NB4 (cell line): ENCODE measurements at regions not wholly inside any gene's neighbourhood (a gene's known extent, or its start where the extent isn't known, plus 50 kb on each side); places are given as distances from the start of the nearest gene placed in this dataset.

Source experiments
- DNase-seq: peaks from one replicate; pipeline ENCODE4 v3.0.0; 2010; ENCODE audit warnings: low read depth
- H3K4me3 ChIP-seq: one replicate; pipeline ENCODE4 v1.5.1; 2011; ENCODE audit warnings: mild to moderate bottlenecking, low read depth, low read length, moderate library complexity
- MYC ChIP-seq: IDR thresholded peaks from 2 replicates; pipeline ENCODE4 v1.6.1; 2011; ENCODE audit warnings: low read depth, low read length
- POLR2A ChIP-seq: IDR thresholded peaks from 2 replicates; pipeline ENCODE4 v1.6.1; 2011; ENCODE audit warnings: mild to moderate bottlenecking; ENCODE audit not compliant: insufficient read length; ENCODE audit errors: extremely low read depth
- TF ChIP-seq, protein P1 (sequence below): IDR thresholded peaks from 2 replicates; pipeline ENCODE4 v1.6.1; 2011; ENCODE audit warnings: low read depth, low read length
- TF ChIP-seq, protein P2 (sequence below): IDR thresholded peaks from one replicate; pipeline ENCODE4 v1.5.1; 2012; ENCODE audit warnings: low read depth, low read length

DNA sequence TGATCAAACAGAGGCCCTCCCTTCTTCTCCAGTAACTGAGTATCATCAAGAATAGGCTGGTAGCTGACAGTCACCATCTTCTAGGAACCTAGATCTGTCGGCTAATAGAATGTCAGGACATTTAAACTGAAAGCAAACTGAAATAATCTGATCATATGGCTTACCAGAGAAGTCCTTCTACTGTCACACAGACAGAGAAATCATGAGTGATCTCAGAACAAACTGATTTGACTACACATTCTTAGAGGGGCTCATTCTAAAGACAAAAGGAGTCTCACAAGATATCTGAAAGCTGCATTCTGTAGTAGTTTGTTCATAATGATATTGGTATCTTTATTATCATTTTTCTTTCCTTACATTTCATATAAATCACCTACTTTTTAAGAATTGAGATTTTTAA, 130.9 kb upstream of the ADCY1 start:
- TF ChIP-seq MYC (no peak), POLR2A (no peak)
- TF ChIP-seq, protein P1, sequence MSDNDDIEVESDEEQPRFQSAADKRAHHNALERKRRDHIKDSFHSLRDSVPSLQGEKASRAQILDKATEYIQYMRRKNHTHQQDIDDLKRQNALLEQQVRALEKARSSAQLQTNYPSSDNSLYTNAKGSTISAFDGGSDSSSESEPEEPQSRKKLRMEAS: no peak
- TF ChIP-seq, protein P2, sequence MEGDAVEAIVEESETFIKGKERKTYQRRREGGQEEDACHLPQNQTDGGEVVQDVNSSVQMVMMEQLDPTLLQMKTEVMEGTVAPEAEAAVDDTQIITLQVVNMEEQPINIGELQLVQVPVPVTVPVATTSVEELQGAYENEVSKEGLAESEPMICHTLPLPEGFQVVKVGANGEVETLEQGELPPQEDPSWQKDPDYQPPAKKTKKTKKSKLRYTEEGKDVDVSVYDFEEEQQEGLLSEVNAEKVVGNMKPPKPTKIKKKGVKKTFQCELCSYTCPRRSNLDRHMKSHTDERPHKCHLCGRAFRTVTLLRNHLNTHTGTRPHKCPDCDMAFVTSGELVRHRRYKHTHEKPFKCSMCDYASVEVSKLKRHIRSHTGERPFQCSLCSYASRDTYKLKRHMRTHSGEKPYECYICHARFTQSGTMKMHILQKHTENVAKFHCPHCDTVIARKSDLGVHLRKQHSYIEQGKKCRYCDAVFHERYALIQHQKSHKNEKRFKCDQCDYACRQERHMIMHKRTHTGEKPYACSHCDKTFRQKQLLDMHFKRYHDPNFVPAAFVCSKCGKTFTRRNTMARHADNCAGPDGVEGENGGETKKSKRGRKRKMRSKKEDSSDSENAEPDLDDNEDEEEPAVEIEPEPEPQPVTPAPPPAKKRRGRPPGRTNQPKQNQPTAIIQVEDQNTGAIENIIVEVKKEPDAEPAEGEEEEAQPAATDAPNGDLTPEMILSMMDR: no peak
- DNase-seq: no peak

DNA sequence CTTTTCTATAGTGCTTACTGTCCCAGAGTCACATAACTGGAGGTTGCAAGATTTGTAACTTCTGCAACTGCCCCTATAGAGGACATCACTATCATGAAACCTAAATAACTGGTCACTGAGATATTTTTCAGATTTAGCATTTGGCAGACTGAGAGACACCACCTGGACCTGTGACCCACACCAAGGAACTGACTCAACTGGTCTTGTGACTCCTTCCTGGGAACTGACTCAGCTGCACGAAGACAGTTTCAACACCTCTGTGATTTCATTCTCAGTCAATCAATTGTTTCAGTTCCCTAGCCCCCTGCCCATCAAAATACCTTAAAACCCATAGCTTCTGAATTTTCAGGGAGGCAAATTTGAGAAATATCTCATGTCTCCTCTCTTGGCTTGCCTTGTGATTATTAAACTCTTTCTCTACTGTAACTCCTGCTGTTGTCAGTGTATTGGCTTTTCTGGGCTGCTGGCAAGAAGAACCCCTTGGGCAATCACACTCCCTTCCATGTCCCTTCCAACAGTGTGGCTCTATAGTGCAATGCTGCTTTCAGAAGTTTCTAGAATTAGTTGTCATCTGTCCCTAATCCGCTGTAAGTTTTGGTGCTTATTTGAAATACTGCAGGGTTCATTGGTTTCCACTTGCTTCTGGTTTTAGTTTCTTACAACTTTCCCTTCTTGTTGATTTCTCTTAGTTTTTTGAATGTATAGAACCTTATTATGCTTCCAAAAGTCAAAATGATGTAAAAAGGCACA, 127.8 kb upstream of the ADCY1 start:
- TF ChIP-seq, protein P2: no peak
- TF ChIP-seq MYC (no peak), POLR2A (no peak)
- TF ChIP-seq, protein P1: no peak
- no peak for DNase-seq
- no peak overlapping the region for H3K4me3 ChIP-seq

More for the DNA sequence above, 130.9 kb upstream of the ADCY1 start:
- H3K4me3 ChIP-seq: no peak overlapping the region

DNA sequence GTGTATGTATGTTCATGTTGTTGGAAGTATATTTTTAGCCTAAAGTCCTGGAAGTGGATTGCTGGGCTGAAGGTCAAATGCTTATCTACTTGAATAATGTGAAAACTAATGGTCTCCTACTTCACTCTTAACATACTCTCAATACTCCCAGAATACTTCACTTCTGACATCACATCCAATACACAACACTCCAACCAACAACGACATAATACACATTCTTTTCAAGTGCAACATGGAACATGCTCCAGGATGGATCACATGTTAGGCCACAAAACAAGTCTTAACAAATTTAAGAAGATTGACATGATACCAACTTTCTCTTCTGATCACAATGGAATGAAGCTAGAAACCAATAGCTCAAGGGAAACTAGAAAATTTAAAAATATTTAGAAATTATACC, 126.9 kb upstream of the ADCY1 start:
- TF ChIP-seq, protein P1: no peak
- TF ChIP-seq POLR2A (no peak), MYC (no peak)
- TF ChIP-seq, protein P2: no peak
- no peak overlapping the region for H3K4me3 ChIP-seq
- DNase-seq: no peak

DNA sequence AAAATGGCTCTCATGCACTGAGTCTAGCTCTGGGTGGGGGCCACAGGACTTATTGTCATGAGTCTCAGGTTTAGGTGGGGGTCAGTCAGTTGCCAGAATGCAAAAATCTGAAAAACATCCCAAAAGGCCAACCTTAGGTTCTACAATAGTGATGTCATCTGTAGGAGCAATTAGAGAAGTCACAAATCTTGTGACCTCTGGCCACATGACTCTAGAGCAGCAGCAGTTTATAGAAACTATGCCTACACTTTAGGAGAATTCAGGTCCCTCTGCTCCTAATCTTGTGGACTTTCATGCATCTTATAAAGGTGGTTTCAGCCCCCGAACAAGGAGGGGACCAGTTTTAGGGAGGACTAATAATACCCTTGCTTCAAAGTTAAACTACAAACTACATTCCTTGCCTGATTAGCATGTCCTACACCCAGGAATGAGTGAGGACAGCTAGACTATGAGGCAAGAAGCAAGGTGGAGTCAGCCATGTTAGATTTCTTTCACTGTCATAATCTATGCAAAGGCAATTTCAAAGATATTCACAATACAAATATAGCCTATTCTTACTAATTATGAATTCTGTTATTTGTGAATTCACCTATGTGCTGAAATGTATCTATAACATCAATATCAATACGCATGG, 123.5 kb upstream of the ADCY1 start:
- H3K4me3 ChIP-seq: no peak overlapping the region
- TF ChIP-seq, protein P2: no peak
- TF ChIP-seq MYC: no peak
- TF ChIP-seq, protein P1: no peak
- no peak for TF ChIP-seq POLR2A
- no peak for DNase-seq

DNA sequence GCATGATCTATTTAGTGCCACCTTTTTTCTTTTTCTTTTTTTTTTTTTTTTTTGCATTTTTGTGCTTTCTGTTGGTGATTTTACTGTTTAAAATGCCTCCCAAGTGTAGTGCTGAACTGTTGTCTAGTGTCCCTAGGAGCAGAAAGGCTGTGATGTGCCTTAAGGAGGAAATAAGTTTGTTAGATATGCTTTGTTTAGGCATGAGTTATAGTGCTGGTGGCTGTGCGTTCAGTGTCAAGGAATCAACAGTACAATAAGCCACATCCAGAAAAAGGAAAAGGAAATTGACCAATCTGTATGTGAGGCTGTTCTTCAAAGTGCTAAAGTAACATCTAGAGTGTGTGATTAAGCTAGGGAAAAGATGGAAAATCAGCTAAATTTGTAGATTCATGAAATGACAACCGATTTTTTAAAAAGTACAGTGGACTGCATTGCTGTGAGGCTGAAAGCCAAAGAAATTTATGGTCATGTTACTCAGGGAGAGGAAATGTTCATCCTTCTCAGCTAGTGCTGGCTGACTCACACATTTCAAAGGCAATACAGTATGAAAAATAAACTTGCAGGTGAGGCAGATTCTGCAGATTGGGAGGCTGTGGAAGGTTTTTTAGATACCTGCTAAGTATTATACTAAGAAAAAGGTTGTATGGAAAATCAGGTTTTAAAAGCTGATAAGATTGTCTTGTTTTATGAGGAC, 122.7 kb upstream of the ADCY1 start:
- TF ChIP-seq POLR2A (no peak), MYC (no peak)
- TF ChIP-seq, protein P1: no peak
- TF ChIP-seq, protein P2: no peak

More for the DNA sequence above, 122.7 kb upstream of the ADCY1 start:
- DNase-seq: no peak
- H3K4me3 ChIP-seq: no peak overlapping the region
